Heart right ventricle (tissue), 16 donors: ENCODE measurements at regions not wholly inside any gene's neighbourhood (a gene's known extent, or its start where the extent isn't known, plus 50 kb on each side); places are given as distances from the start of the nearest gene placed in this dataset.
A peak's percentile ranks its signal among the peaks of the same experiment; 100 is the strongest.

Experiments
- ATAC-seq, 8 donors: fragments of 200-7000 bp; cut with Tn5 transposase; one replicate each; pipeline ENCODE4 v1.9.1; 2020; ENCODE audit warnings: mild to moderate bottlenecking in 8 of 8, moderate library complexity in 8 of 8, moderate number of reproducible peaks in 1 of 8
- DNase-seq, 2 donors: peaks; one replicate each; pipeline ENCODE4 v3.0.0-alpha.2; 2020
- H3K27ac ChIP-seq, 10 donors: fragments of 200-600 bp; sonication (generic) in 2 of 10; one replicate each; pipeline versions ENCODE4 v1.5.0 to v1.8.0; 2020 to 2022; ENCODE audit warnings: mild to moderate bottlenecking in 3 of 10
- H3K27me3 ChIP-seq, 7 donors: fragments of 200-600 bp; one replicate each; pipeline ENCODE4 v1.8.0; 2021 to 2022; ENCODE audit warnings: mild to moderate bottlenecking in 2 of 7
- H3K36me3 ChIP-seq, 9 donors: fragments of 200-600 bp; sonication (generic) in 1 of 9; one replicate each; pipeline versions ENCODE4 v1.5.0 to v1.8.0; 2020 to 2022; ENCODE audit warnings: mild to moderate bottlenecking in 2 of 9
- H3K4me1 ChIP-seq, 9 donors: fragments of 200-600 bp; sonication (generic) in 1 of 9; one replicate each; pipeline versions ENCODE4 v1.5.0 to v1.8.0; 2020 to 2022; ENCODE audit warnings: mild to moderate bottlenecking in 4 of 9
- H3K4me3 ChIP-seq, 10 donors: fragments of 200-600 bp; sonication (generic) in 2 of 10; one replicate each; pipeline versions ENCODE4 v1.5.0 to v1.8.0; 2020 to 2022; ENCODE audit warnings: mild to moderate bottlenecking in 7 of 10, moderate library complexity in 2 of 10
- H3K9me3 ChIP-seq, 11 donors: fragments of 200-600 bp in 10 of 11; sonication (generic) in 2 of 11; one replicate each; pipeline versions ENCODE4 v1.5.0 to v1.8.0; 2013 to 2022; ENCODE audit warnings: mild to moderate bottlenecking in 2 of 11, control low read depth in 1 of 11, moderate library complexity in 1 of 11
- WGBS, 2 donors: extraction: QIAGEN DNeasy Blood & Tissue Kit; methylation state at CpG; one replicate each; pipeline ENCODE4 v1.1.7; 2013; ENCODE audit warnings: inconsistent platforms in 1 of 2; 5-methylcytosine and 5-hydroxymethylcytosine counted together
- intact Hi-C, 10 donors: fragments of 100-400 bp; cut with DNase I; formaldehyde crosslinking; loops; one replicate each; pipeline versions ENCODE4 v1.11.1 to v1.14.2; 2022
- TF ChIP-seq, protein P1 (sequence below), 9 donors: fragments of 200-600 bp; sonication (generic) in 2 of 9; IDR thresholded peaks; one replicate each; pipeline versions ENCODE4 v1.5.0 to v1.8.0; 2021 to 2022; ENCODE audit warnings: antibody characterized with exemption in 9 of 9, mild to moderate bottlenecking in 5 of 9, moderate library complexity in 1 of 9
- donor health status: Arrhythmogenic right ventricular cardiomyopathy.
- donor health status: ischemic (EF 13 %, LVEDD 7.1; RV severe dilation, severe dysfunction).
- donor health status: healthy with polysubstance abuse.
- donor health status: DM: no; HTN: yes; CAD: no.
- donor health status: DM: no; HTN: no; CAD: no.
- donor health status: ischemic (EF 25% LVEDD 6.9; RV normal size, moderate dysfunction).
- donor health status: ischemic (EF 25% LVEDD 5.7; RV mildly dilated, moderate dysfunction).
- donor health status: healthy.
- donor health status: DM: yes; HTN: yes; CAD: no.
- donor health status: Ischemic cardiomyopathy.
- donor health status: ischemic (EF 35%, LVEDD 5.7; RV mildly dilated, moderate dysfunction).
- donor health status: nonischemic (EF 11% LVEDD 7.7; RV severe dilation, severe dysfunction).
- donor health status: DM: yes; HTN: yes; CAD: no.
- donor health status: PGD.
- donor health status: ischemic (EF 29% LVEDD 5.4; RV normal size, mild dysfunction).
- donor health status: nonischemic (EF 23%, LVEDD 6.1; RV moderate dilation, normal function).

DNA sequence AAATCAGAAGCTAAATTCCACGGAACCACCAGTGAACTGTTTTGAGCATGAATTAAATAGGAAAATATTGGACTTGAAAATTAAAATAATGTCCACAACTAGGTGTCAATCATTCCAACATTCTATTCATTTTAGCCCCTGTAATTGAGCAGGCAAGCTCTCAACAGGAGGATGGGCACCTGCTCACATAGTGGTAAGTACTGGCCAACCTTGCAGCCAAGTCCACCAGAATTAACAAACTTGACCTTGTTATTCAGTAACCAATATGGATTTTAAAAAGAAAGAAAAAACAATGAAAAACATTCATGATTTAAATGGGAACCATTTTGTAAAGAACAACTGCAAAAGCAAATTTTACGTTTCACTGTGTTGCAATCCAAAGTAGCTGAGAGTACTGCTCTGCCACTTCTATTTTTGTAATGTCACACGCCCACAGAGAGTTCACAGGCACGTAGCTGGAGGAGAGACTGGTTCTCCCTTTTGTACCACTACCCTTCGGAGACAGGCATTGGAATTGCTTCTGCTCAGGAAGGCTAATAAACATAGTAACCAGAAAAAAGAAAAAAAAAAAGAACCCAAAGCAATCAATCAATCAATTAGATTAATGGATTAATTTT lies 75.2 kb upstream of the F13A1 start:
- peak in 1 of 2 donors; percentile 33 for DNase-seq
- H3K36me3 ChIP-seq = no peaks in the 10 kb centered on the region
- no peaks in the 10 kb centered on the region for H3K27me3 ChIP-seq
- peak; percentile 87 to 96 (median 92) for ATAC-seq
- no peaks in the 10 kb centered on the region for H3K9me3 ChIP-seq
- peak overlapping the region in 6 of 10 donors; percentile 38 to 78 (median 38) for H3K27ac ChIP-seq
- H3K4me3 ChIP-seq = no peak overlapping the region
- TF ChIP-seq, protein P1, sequence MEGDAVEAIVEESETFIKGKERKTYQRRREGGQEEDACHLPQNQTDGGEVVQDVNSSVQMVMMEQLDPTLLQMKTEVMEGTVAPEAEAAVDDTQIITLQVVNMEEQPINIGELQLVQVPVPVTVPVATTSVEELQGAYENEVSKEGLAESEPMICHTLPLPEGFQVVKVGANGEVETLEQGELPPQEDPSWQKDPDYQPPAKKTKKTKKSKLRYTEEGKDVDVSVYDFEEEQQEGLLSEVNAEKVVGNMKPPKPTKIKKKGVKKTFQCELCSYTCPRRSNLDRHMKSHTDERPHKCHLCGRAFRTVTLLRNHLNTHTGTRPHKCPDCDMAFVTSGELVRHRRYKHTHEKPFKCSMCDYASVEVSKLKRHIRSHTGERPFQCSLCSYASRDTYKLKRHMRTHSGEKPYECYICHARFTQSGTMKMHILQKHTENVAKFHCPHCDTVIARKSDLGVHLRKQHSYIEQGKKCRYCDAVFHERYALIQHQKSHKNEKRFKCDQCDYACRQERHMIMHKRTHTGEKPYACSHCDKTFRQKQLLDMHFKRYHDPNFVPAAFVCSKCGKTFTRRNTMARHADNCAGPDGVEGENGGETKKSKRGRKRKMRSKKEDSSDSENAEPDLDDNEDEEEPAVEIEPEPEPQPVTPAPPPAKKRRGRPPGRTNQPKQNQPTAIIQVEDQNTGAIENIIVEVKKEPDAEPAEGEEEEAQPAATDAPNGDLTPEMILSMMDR (IDR thresholded peaks at IDR 0.05) = no peak
- intact Hi-C loops = loop anchor here in 1 of 10 donors (10.0 kb wide), 1 partner anchor 81 kb away; no protein-coding TSS in a partner anchor
- WGBS, 2 donors = 47 to 48% methylated on average over 5 of the region's 5 CpGs
- H3K4me1 ChIP-seq = peaks cover 0 to 35% (median 5%) of the 10 kb centered on the region in 9 donors

DNA sequence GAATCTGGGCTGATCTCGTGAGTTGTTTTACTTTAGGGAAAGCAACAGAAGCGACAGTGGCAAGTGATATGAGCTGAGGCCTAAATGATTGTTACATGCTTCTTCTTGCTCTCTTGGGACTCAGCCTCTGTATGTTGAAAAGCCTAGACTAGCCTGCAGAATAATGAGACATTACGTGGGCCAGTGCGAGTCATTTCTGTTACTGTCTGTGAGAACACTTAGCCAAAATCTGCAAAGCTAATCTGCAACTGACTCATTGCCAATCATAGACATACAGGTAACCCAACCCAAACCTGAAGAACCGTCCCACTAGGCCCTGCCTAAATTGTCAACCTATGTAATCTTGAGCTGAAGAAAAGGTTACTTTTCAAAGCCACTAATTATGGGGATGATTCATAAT lies 77.4 kb upstream of the F13A1 start:
- no peak for DNase-seq
- Histone ChIP-seq H3K4me3 (no peak overlapping the region), H3K4me1 (peaks cover 0 to 35% (median 5%) of the 10 kb centered on the region in 9 donors), H3K27me3 (no peaks in the 10 kb centered on the region), H3K27ac (no peak overlapping the region), H3K36me3 (no peaks in the 10 kb centered on the region), H3K9me3 (no peaks in the 10 kb centered on the region)
- 84 to 86% methylated on average over 5 of the region's 5 CpGs for WGBS, 2 donors
- TF ChIP-seq, protein P1 (IDR thresholded peaks at IDR 0.05) = no peak
- ATAC-seq = no peak
- intact Hi-C loops = loop anchor here in 1 of 10 donors (10.0 kb wide), 1 partner anchor 83 kb away; no protein-coding TSS in a partner anchor

- 56 to 69% methylated on average over 2 of the region's 2 CpGs for WGBS, 2 donors
- TF ChIP-seq, protein P1 (IDR thresholded peaks at IDR 0.05) = no peak
- ATAC-seq (no peak), DNase-seq (no peak)
- H3K36me3 ChIP-seq = no peaks in the 10 kb centered on the region
- H3K4me3 ChIP-seq = no peak overlapping the region
- H3K27me3 ChIP-seq = no peaks in the 10 kb centered on the region
- peaks cover 0 to 23% (median 5%) of the 10 kb centered on the region in 9 donors for H3K4me1 ChIP-seq
- no peaks in the 10 kb centered on the region for H3K9me3 ChIP-seq
- intact Hi-C loops = loop anchor here in 1 of 10 donors (10.0 kb wide), 1 partner anchor 85 kb away; no protein-coding TSS in a partner anchor
- no peak overlapping the region for H3K27ac ChIP-seq
These were observed 79.1 kb upstream of the F13A1 start for GRCh38 chr6:6399568-6399967.

GRCh38 chr6:6401401-6401800 lies 80.9 kb upstream of the F13A1 start:
- Histone ChIP-seq H3K9me3 (no peaks in the 10 kb centered on the region), H3K36me3 (no peaks in the 10 kb centered on the region), H3K4me1 (peaks cover 0 to 16% (median 1%) of the 10 kb centered on the region in 9 donors), H3K4me3 (no peak overlapping the region), H3K27ac (no peak overlapping the region), H3K27me3 (no peaks in the 10 kb centered on the region)
- DNase-seq (no peak), ATAC-seq (no peak)
- TF ChIP-seq, protein P1 (IDR thresholded peaks at IDR 0.05) = no peak
- intact Hi-C loops = no loop called here
- WGBS, 2 donors = 96 to 100% methylated on average over 1 of the region's 1 CpG
